Keratinocyte (primary cell): ENCODE measurements at regions not wholly inside any gene's neighbourhood (a gene's known extent, or its start where the extent isn't known, plus 50 kb on each side); places are given as distances from the start of the nearest gene placed in this dataset.
"Not testable (repeated sequence)": the region's sequence is repeated elsewhere in the genome, so short reads cannot be mapped to it uniquely, and the experiment has no call there.

Source experiments
- EZH2 ChIP-seq: IDR thresholded peaks from one replicate; pipeline ENCODE4 v1.6.1; 2012; ENCODE audit warnings: inconsistent platforms, mild to moderate bottlenecking, low read length, moderate library complexity
- TF ChIP-seq, protein P1 (sequence below), 3 experiments: IDR thresholded peaks in 1 of 3; conservative IDR thresholded peaks in 1 of 3; optimal IDR thresholded peaks in 1 of 3; 2 replicates in 2 of 3; 3 replicates in 1 of 3; pipeline versions ENCODE3 to v1.5.1; 2011; ENCODE audit warnings: low read length in 3 of 3, mild to moderate bottlenecking in 3 of 3, moderate library complexity in 2 of 3, control low read depth in 1 of 3, inconsistent platforms in 1 of 3; ENCODE audit not compliant: insufficient read depth in 2 of 3; ENCODE audit errors: extremely low read depth in 1 of 3

DNA sequence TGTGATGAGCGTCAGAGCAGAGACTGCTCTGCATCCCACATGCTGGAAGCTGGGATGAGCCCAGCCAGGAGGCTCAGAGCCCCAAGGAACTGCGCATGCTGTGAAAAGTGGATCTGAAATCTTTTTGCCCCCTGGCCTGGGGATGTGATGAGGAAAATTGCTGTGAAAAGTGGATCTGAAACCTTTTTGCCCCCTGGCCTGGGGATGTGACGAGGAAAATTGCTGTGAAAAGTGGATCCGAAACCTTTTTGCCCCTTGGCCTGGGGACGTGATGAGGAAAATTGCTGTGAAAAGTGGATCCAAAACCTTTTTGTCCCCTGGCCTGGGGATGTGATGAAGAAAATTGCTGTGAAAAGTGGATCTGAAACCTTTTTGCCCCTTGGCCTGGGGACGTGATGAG, 187.9 kb downstream of the BANP start:
- TF ChIP-seq, protein P1, sequence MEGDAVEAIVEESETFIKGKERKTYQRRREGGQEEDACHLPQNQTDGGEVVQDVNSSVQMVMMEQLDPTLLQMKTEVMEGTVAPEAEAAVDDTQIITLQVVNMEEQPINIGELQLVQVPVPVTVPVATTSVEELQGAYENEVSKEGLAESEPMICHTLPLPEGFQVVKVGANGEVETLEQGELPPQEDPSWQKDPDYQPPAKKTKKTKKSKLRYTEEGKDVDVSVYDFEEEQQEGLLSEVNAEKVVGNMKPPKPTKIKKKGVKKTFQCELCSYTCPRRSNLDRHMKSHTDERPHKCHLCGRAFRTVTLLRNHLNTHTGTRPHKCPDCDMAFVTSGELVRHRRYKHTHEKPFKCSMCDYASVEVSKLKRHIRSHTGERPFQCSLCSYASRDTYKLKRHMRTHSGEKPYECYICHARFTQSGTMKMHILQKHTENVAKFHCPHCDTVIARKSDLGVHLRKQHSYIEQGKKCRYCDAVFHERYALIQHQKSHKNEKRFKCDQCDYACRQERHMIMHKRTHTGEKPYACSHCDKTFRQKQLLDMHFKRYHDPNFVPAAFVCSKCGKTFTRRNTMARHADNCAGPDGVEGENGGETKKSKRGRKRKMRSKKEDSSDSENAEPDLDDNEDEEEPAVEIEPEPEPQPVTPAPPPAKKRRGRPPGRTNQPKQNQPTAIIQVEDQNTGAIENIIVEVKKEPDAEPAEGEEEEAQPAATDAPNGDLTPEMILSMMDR (optimal IDR thresholded peaks at IDR 0.05 in 1 of 3, IDR thresholded peaks at IDR 0.05 in 1 of 3, conservative IDR thresholded peaks at IDR 0.05 in 1 of 3; ENCODE audit: extremely low read depth in 1 of 3, insufficient read depth in 2 of 3, low read length in 3 of 3), result not testable (repeated sequence)
- not testable (repeated sequence) for TF ChIP-seq EZH2
